C4-2B (cell line): ENCODE measurements at regions not wholly inside any gene's neighbourhood (a gene's known extent, or its start where the extent isn't known, plus 50 kb on each side); places are given as distances from the start of the nearest gene placed in this dataset.

ENCODE experiments used
- CTCF ChIP-seq: fragments of 450-650 bp; conservative IDR thresholded peaks from 2 replicates; pipeline ENCODE4 v1.5.1; 2017; ENCODE audit warnings: mild to moderate bottlenecking
- ZFX ChIP-seq: fragments of 450-650 bp; IDR thresholded peaks from 2 replicates; pipeline ENCODE4 v1.6.1; 2017

- TF ChIP-seq CTCF = no peak
- no peak for TF ChIP-seq ZFX
Observed at GRCh38 chr15:58312031-58312430, 119.8 kb upstream of the LIPC start.
